Germinal center (tissue), 1 donor: ENCODE measurements at regions not wholly inside any gene's neighbourhood (a gene's known extent, or its start where the extent isn't known, plus 50 kb on each side); places are given as distances from the start of the nearest gene placed in this dataset.
"Not testable (repeated sequence)": the region's sequence is repeated elsewhere in the genome, so short reads cannot be mapped to it uniquely, and the experiment has no call there.

Experiments
- DNase-seq: peaks from one replicate; pipeline ENCODE4 v3.0.0; 2012; ENCODE audit warnings: mixed read lengths, low spot score

GRCh38 chr10:109089779-109090178, 833.5 kb downstream of the XPNPEP1 start:
- DNase-seq: no peak

GRCh38 chr10:109071539-109071938, 851.8 kb downstream of the XPNPEP1 start:
- DNase-seq: no peak

GRCh38 chr10:109070492-109070891, 852.8 kb downstream of the XPNPEP1 start:
- no peak for DNase-seq

- DNase-seq: no peak
Observed at GRCh38 chr10:109067031-109067430, 856.3 kb downstream of the XPNPEP1 start.

- DNase-seq: no peak
Observed at GRCh38 chr10:109065821-109066220, 857.5 kb downstream of the XPNPEP1 start.

- no peak for DNase-seq
Observed at GRCh38 chr10:109062371-109062770, 860.9 kb downstream of the XPNPEP1 start.

GRCh38 chr10:109055243-109055642, 868.1 kb downstream of the XPNPEP1 start:
- DNase-seq: no peak

- DNase-seq: no peak
Observed at GRCh38 chr10:109047856-109048255, 875.5 kb downstream of the XPNPEP1 start.

GRCh38 chr10:109046427-109046826, 876.9 kb downstream of the XPNPEP1 start:
- DNase-seq: not testable (repeated sequence)

- DNase-seq: no peak
Observed at GRCh38 chr10:109040622-109041021, 882.7 kb downstream of the XPNPEP1 start.

GRCh38 chr10:109037978-109038377, 885.3 kb downstream of the XPNPEP1 start:
- no peak for DNase-seq

- DNase-seq: no peak
Observed at GRCh38 chr10:109030581-109031210, 892.6 kb downstream of the XPNPEP1 start.

GRCh38 chr10:109029870-109030269, 893.4 kb downstream of the XPNPEP1 start:
- DNase-seq: no peak

- no peak for DNase-seq
Observed at GRCh38 chr10:109027534-109028185, 895.7 kb downstream of the XPNPEP1 start.

GRCh38 chr10:109025172-109025571, 898.1 kb downstream of the XPNPEP1 start:
- DNase-seq: no peak

- DNase-seq: no peak
Observed at GRCh38 chr10:109022417-109023049, 900.8 kb downstream of the XPNPEP1 start.

- DNase-seq: no peak
Observed at GRCh38 chr10:109019001-109019424, 904.3 kb downstream of the XPNPEP1 start.

GRCh38 chr10:109007514-109007913, 915.8 kb downstream of the XPNPEP1 start:
- DNase-seq: no peak

- DNase-seq: no peak
Observed at GRCh38 chr10:108990441-108990840, 932.9 kb downstream of the XPNPEP1 start.

GRCh38 chr10:108989976-108990375, 933.3 kb downstream of the XPNPEP1 start:
- no peak for DNase-seq

GRCh38 chr10:108982159-108982558, 941.2 kb downstream of the XPNPEP1 start:
- no peak for DNase-seq

GRCh38 chr10:108980869-108981268, 942.4 kb downstream of the XPNPEP1 start:
- no peak for DNase-seq

GRCh38 chr10:108975459-108976058, 947.8 kb downstream of the XPNPEP1 start:
- no peak for DNase-seq
